NCI-H2029 treated with DMSO at 0.1 percent for 48 hours (cell line): ENCODE measurements at regions not wholly inside any gene's neighbourhood (a gene's known extent, or its start where the extent isn't known, plus 50 kb on each side); places are given as distances from the start of the nearest gene placed in this dataset.
"Not testable (repeated sequence)": the region's sequence is repeated elsewhere in the genome, so short reads cannot be mapped to it uniquely, and the experiment has no call there.

Experiments used
- DNase-seq: peaks from one replicate; lab custom pipeline; 2025; lab: John Stamatoyannopoulos, UW

- DNase-seq, result no peak
Observed at GRCh38 chr6:21772477-21772876, 178.9 kb downstream of the SOX4 start.

DNA sequence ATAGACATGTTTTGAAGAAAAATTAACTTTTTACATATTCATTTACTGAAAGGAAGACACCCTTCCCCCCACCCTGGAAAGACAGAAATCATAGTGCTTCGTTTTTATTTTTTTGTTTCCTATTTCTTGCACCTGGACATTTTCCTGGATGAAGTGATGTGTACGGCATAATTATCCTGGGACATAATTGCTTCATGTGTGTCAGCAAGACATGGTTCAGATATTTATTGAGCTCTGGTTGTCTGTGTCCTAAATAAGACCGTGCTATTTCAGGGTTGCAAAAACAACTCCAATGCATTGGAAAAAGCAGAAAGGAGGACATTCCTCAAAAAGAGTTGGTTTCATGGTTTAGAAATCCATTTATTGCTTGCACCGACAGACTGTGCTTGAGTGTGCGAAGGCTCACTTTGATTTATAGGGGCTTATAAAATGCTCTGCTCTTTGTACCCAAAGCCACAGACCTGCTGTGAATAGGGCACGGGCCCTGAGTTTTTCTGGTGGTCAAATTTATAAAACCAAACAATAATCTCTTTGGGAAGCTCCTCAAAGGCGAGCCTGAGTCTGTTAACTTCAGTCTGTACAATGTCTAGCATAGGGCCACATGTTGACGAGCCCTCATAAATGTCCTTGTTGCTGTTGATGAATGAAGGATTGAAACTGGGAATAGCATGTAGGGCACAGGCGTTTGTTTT is 179.5 kb downstream of the SOX4 start:
- DNase-seq, result no peak

DNA sequence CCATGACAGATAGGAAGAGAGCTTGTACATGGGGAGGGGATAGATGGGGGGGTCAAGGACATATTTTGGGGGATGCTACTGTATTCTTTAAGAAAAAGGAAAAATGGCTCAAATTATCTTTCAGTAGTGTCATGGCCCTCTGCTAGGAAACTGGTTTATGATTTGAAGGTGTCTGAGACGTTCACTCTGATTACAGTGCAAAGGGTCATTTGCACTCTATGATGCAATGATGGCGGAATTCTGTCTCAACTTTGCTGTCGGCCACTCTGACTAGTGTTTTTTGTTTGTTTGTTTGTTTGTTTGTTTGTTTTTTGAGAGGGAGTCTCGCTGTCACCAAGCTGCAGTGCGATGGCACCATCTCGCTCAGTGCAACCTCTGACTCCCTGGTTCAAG is 180.0 kb downstream of the SOX4 start:
- no peak for DNase-seq

DNA sequence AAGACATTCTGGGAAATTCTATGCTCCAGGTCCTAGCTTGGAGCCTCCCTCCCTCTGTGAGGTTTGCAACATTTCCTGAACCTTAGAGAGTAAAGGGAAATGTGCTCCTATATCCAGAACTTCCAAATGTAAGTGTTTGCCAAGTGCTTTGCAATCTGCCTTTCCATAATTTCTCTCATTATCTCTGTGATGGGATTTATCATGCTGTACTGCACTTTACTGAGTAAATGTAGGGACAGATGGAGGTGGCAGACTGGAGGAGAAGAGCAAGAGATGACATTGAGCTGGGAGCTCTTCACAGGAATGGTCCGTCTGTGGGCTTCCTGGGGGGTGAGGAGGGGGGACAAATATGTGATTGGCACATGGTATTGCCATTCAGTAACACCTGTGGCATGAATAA is 184.3 kb downstream of the SOX4 start:
- no peak for DNase-seq

DNA sequence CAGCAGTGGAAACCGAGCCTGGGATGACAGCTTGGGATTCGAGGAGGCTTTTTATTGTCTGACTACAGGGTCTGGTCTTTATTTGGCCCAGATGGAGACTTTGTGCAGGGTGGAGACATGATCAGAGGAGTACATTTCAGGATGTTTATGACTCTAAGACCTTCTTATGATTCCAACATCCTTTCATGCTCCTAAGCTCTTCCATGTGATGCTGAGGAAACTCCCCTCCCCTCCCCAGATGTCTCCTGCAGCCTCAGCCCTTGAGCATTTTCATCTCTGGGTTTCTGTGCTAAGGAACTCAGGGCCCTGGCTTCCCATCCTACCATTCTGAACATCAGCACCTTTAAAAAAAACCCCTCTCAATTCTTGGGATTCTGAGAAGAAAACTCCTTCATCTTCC is 186.6 kb downstream of the SOX4 start:
- no peak for DNase-seq

- no peak for DNase-seq
Observed at GRCh38 chr6:21780679-21781078, 187.1 kb downstream of the SOX4 start.

DNA sequence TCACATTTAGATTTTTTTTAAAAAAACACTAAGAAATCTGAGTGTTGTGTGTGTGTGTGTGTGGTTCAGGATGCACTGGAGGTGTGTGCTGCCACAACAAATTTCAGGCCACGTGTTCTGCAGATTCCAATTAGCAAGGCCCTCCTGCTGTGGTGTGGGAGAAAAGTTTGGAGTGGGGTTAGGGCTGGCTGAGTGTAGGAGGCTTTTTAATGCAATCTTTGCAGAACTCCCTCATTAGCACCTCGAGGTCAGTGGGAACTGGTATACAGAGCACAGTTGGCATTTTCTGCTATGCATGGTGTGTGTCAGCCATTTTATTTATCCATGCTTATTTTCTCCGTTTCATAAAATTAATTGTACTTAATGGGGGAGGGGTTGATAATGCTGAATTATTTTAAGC is 187.6 kb downstream of the SOX4 start:
- no peak for DNase-seq

DNA sequence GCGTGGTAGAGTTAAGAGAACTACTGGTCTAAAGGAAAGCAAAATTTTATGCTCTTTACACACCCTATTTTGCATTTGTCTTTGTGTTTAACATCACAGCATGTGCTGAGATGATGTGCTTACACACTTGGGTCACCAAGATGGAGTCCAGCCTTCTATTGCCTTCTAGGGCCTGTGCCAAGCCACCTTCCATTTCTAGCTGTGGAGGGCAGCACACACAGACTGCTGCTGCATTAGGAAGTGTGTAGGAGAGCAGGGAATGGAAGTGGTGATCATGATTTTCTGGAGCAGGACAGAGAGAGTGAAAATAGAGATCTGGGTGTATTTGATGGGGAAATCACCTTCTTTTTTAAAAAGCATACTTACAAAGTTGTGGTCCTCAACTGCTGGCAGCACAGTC is 191.6 kb downstream of the SOX4 start:
- DNase-seq, result no peak

DNA sequence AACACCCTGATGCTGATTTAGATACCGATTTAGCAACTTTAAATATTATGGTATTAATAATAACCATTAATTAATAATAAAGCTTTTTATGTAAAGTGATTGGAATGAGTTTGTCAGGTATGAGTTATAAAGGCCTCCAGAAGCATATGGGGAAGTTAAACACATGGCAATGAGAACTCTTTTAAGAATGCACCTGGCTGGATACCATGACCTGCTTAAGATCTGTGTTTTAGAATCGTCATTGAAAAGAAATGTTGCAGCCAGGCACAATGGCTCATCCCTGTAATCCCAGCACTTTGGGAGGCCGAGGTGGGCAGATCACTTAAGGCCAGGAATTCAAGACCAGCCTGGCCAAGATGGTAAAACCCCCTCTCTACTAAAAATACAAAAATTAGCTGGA is 197.5 kb downstream of the SOX4 start:
- no peak for DNase-seq

DNA sequence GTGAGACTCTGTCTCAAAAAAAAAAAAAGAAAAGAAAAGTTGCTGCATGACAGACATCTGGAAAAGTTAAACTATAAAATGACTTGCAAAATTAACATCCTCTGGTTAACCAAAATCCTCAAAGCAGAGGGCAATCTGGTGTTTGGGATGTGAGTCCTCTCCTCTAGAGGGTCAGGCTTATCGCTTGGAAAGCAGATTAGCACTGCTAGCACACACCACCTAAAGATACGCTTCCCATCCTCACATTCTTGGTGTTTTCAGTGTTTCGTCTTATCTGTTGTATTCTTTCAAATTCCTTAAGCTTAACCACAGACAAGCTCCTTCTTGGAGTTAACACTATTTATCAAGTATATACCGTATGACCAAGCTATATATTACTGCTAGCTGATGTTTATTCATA is 198.0 kb downstream of the SOX4 start:
- no peak for DNase-seq

- no peak for DNase-seq
Observed at GRCh38 chr6:21792177-21792576, 198.6 kb downstream of the SOX4 start.

GRCh38 chr6:21796979-21797378 is 203.4 kb downstream of the SOX4 start:
- not testable (repeated sequence) for DNase-seq

- DNase-seq, result no peak
Observed at GRCh38 chr6:21798468-21798867, 204.9 kb downstream of the SOX4 start.

DNA sequence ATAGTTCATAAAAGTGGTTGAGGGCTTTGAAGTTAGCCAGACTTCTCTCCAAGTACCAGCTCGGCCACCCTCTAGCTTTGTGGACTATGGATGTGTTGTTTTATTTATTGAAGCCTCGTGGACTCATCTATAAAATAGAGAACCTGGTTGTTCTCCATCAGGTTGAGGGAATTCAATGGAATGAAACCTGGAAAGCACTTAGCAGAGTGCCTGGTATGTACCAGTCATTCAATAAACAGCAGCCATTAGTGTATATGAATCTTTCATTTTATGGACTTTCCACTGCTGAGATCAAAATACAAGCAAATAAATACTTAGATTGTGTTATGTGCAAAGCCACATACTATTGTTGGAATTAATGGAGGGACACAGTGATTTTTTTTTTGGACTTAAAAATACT is 206.8 kb downstream of the SOX4 start:
- DNase-seq, result no peak

GRCh38 chr6:21800948-21801438 is 207.4 kb downstream of the SOX4 start:
- peak; percentile 30 for DNase-seq

DNA sequence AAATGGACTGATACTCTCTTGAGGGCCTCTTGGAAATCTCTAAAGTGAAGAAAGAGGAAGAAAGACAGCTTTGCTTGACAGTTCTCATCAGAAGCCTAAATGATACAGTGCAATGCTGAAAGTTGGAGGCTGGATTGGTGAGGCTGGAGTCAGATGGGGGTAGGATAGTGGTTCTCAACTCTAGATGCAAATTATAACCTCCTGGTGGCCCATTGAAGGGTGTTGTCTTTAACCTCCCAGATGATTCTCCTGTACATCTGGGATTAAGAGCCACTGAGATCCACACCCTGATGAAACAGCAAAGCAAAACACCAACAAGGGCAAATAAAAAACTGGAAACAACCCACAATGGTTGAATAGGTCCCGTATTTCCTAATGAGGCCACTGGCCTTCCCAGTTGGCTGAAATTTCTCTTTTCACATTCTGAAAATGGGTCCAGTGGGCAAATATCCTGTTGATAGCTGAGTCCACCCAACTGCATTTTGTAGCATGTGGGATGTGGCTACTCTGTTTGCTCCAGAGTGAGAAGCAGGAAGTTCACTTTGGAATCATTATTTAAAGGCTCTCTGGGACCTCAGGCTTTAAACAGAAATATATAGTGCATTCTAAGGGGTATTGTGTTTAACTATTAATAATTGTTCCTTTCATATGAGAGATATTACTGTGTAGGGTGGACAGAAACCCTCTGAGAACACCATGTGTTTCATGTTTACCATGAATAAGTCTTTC is 208.1 kb downstream of the SOX4 start:
- no peak for DNase-seq

DNA sequence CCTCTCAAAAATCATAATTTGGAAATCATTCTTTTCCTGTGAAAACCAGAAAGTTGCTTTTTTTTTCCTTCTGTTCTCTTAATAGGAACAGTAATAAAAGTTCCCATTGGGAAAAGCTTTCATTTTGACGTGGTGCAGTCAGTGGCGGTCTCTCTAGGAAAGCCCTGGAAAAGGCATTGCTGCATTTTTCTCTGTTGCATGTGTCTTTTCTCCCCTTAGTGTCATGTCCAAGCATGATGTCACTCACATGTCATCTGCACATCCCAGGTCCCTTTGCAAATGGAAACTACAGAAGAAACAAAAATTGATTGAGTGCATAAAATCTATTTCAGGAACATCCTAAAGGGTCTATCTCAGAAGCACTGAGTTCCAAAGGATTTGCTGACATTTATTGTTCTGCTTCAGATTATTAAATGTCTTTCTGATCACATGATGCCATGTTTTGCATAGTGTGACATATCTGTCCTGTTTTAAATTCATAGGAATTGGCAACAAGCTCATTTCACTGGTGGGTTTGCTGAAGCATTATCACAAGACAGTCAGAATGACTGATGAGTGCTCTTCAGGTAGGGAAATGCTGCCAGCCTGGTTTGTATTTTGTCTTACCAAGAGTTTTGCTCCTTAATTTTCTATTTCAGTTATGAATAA is 208.7 kb downstream of the SOX4 start:
- DNase-seq, result peak; percentile 35

GRCh38 chr6:21804941-21805610 is 211.5 kb downstream of the SOX4 start:
- no peak for DNase-seq

GRCh38 chr6:21807299-21808044 is 213.9 kb downstream of the SOX4 start:
- DNase-seq, result no peak

GRCh38 chr6:21808045-21808470 is 214.5 kb downstream of the SOX4 start:
- no peak for DNase-seq

- peak; percentile 89 for DNase-seq
Observed at GRCh38 chr6:21808551-21809242, 215.1 kb downstream of the SOX4 start.
